CD14-positive monocyte (primary cell): ENCODE measurements at regions not wholly inside any gene's neighbourhood (a gene's known extent, or its start where the extent isn't known, plus 50 kb on each side); places are given as distances from the start of the nearest gene placed in this dataset.

Experiments used
- DNase-seq, 3 donors: peaks; one replicate each; pipeline ENCODE4 v3.0.0-alpha.2; 2011 to 2022
- H2AFZ ChIP-seq: 2 replicates; pipeline ENCODE4 v1.6.0; 2012; ENCODE audit warnings: mild to moderate bottlenecking, low read depth, low read length, inconsistent platforms; ENCODE audit not compliant: insufficient read depth, poor library complexity, severe bottlenecking
- H3K27ac ChIP-seq, 2 donors: 1 replicate in 1 of 2; 2 replicates in 1 of 2; pipeline ENCODE4 v1.5.1; 2012 to 2013; ENCODE audit warnings: low read length in 2 of 2, control low read depth in 1 of 2, inconsistent platforms in 1 of 2, low read depth in 1 of 2, mild to moderate bottlenecking in 1 of 2
- H3K27me3 ChIP-seq, 2 donors: one replicate each; pipeline versions ENCODE4 v1.6.0 to v1.6.1; 2011 to 2013; ENCODE audit warnings: low read length in 2 of 2; ENCODE audit not compliant: control insufficient read depth in 2 of 2, insufficient read depth in 2 of 2
- H3K36me3 ChIP-seq, 2 donors: replicated peaks in 1 of 2; 1 replicate in 1 of 2; 2 replicates in 1 of 2; pipeline versions ENCODE4 v1.5.1 to v1.6.1; 2012 to 2013; ENCODE audit warnings: low read length in 2 of 2, control low read depth in 1 of 2, inconsistent platforms in 1 of 2, mild to moderate bottlenecking in 1 of 2; ENCODE audit not compliant: insufficient read depth in 2 of 2, control insufficient read depth in 1 of 2
- H3K4me1 ChIP-seq, 2 donors: 1 replicate in 1 of 2; 2 replicates in 1 of 2; pipeline versions ENCODE4 v1.5.1 to v1.6.1; 2012 to 2013; ENCODE audit warnings: low read length in 2 of 2, control low read depth in 1 of 2, inconsistent platforms in 1 of 2, mild to moderate bottlenecking in 1 of 2, moderate library complexity in 1 of 2; ENCODE audit not compliant: insufficient read depth in 2 of 2, control insufficient read depth in 1 of 2
- H3K4me2 ChIP-seq: replicated peaks from 2 replicates; pipeline ENCODE3; 2012; ENCODE audit warnings: low read length, moderate library complexity, mild to moderate bottlenecking; ENCODE audit not compliant: poor library complexity, severe bottlenecking; ENCODE audit errors: extremely low read depth
- H3K4me3 ChIP-seq, 3 experiments: fragments of 200-600 bp in 1 of 3; sonication (generic) in 1 of 3; replicated peaks in 1 of 3; 1 replicate in 2 of 3; 2 replicates in 1 of 3; pipeline ENCODE4 v1.5.1; 2011 to 2013; ENCODE audit warnings: low read length in 3 of 3, mild to moderate bottlenecking in 3 of 3, control low read depth in 2 of 3, low read depth in 2 of 3, inconsistent platforms in 1 of 3, moderate library complexity in 1 of 3
- H3K79me2 ChIP-seq: 2 replicates; pipeline ENCODE4 v1.6.0; 2012; ENCODE audit warnings: mild to moderate bottlenecking, control low read depth, inconsistent platforms, low read length, moderate library complexity; ENCODE audit not compliant: insufficient read depth
- H3K9ac ChIP-seq: 2 replicates; pipeline ENCODE4 v1.6.0; 2017; ENCODE audit warnings: low read length, mild to moderate bottlenecking; ENCODE audit not compliant: insufficient read depth, poor library complexity, severe bottlenecking
- H3K9me3 ChIP-seq, 2 donors: replicated peaks in 1 of 2; 1 replicate in 1 of 2; 2 replicates in 1 of 2; pipeline versions ENCODE4 v1.5.1 to v1.6.1; 2012 to 2013; ENCODE audit warnings: low read length in 2 of 2, control low read depth in 1 of 2; ENCODE audit not compliant: control insufficient read depth in 1 of 2, insufficient read depth in 1 of 2
- H4K20me1 ChIP-seq: 2 replicates; pipeline ENCODE4 v1.6.0; 2012; ENCODE audit warnings: mild to moderate bottlenecking, low read length, control low read depth, moderate library complexity; ENCODE audit not compliant: insufficient read depth
- H3K27ac Mint-ChIP-seq, 7 donors: one replicate each; pipeline ENCODE4 v1.8.0; 2020; ENCODE audit warnings: mild to moderate bottlenecking in 7 of 7, mixed read lengths in 7 of 7, moderate library complexity in 6 of 7, inconsistent platforms in 2 of 7
- H3K27me3 Mint-ChIP-seq, 3 donors: one replicate each; pipeline ENCODE4 v1.8.0; 2021 to 2022; ENCODE audit warnings: low read depth in 3 of 3, mild to moderate bottlenecking in 3 of 3, mixed read lengths in 3 of 3, moderate library complexity in 3 of 3, inconsistent platforms in 1 of 3
- H3K36me3 Mint-ChIP-seq, 2 donors: one replicate each; pipeline ENCODE4 v1.8.0; 2020; ENCODE audit warnings: mixed read lengths in 2 of 2, inconsistent platforms in 1 of 2, mild to moderate bottlenecking in 1 of 2
- H3K4me1 Mint-ChIP-seq: one replicate; pipeline ENCODE4 v1.8.0; 2020; ENCODE audit warnings: mild to moderate bottlenecking, mixed read lengths
- H3K4me3 Mint-ChIP-seq, 2 donors: one replicate each; pipeline ENCODE4 v1.8.0; 2020; ENCODE audit warnings: mild to moderate bottlenecking in 2 of 2, mixed read lengths in 2 of 2, moderate library complexity in 1 of 2
- H3K9me3 Mint-ChIP-seq, 7 donors: one replicate each; pipeline ENCODE4 v1.8.0; 2020 to 2022; ENCODE audit warnings: mixed read lengths in 7 of 7, mild to moderate bottlenecking in 6 of 7, moderate library complexity in 6 of 7, inconsistent platforms in 2 of 7
- WGBS: methylation state at CpG from one replicate; pipeline ENCODE4 v1.1.5; 2013; ENCODE audit warnings: missing lambda C conversion rate; ENCODE audit not compliant: insufficient coverage; 5-methylcytosine and 5-hydroxymethylcytosine counted together
- intact Hi-C, 2 donors: fragments of 100-400 bp; cut with micrococcal nuclease; formaldehyde crosslinking; loops; one replicate each; pipeline versions ENCODE4 v1.15.0 to v1.15.1; 2023
- TF ChIP-seq, protein P1 (sequence below): fragments of 200-600 bp; IDR thresholded peaks from one replicate; pipeline ENCODE4 v1.8.0; 2022; ENCODE audit warnings: antibody characterized with exemption, mild to moderate bottlenecking

- peaks cover 0 to 3% of the 10 kb centered on the region in 2 donors for H3K9me3 ChIP-seq
- no peaks in the 10 kb centered on the region for H4K20me1 ChIP-seq
- no peaks in the 10 kb centered on the region for H3K9me3 Mint-ChIP-seq
- DNase-seq = no peak
- H3K4me1 ChIP-seq = no peaks in the 10 kb centered on the region
- H3K4me1 Mint-ChIP-seq = no peaks in the 10 kb centered on the region
- WGBS = no CpG with 5 or more reads among the region's 3 CpGs
- no peak overlapping the region for H3K4me3 ChIP-seq
- H3K27ac Mint-ChIP-seq = no peak overlapping the region
- H3K9ac ChIP-seq = no peak overlapping the region
- no peaks in the 10 kb centered on the region for H3K36me3 Mint-ChIP-seq
- no peak overlapping the region for H3K4me2 ChIP-seq
- H3K4me3 Mint-ChIP-seq = no peak overlapping the region
- H3K27me3 Mint-ChIP-seq = peaks cover 0 to 1% (median 0%) of the 10 kb centered on the region in 3 donors
- no peaks in the 10 kb centered on the region for H3K79me2 ChIP-seq
- TF ChIP-seq, protein P1, sequence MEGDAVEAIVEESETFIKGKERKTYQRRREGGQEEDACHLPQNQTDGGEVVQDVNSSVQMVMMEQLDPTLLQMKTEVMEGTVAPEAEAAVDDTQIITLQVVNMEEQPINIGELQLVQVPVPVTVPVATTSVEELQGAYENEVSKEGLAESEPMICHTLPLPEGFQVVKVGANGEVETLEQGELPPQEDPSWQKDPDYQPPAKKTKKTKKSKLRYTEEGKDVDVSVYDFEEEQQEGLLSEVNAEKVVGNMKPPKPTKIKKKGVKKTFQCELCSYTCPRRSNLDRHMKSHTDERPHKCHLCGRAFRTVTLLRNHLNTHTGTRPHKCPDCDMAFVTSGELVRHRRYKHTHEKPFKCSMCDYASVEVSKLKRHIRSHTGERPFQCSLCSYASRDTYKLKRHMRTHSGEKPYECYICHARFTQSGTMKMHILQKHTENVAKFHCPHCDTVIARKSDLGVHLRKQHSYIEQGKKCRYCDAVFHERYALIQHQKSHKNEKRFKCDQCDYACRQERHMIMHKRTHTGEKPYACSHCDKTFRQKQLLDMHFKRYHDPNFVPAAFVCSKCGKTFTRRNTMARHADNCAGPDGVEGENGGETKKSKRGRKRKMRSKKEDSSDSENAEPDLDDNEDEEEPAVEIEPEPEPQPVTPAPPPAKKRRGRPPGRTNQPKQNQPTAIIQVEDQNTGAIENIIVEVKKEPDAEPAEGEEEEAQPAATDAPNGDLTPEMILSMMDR = no peak
- H3K27me3 ChIP-seq = no peaks in the 10 kb centered on the region
- intact Hi-C loops = no loop called here
- no peaks in the 10 kb centered on the region for H3K36me3 ChIP-seq
- no peak overlapping the region for H3K27ac ChIP-seq
- H2AFZ ChIP-seq = no peak overlapping the region
Observed at GRCh38 chr4:132245319-132245718, 903.8 kb upstream of the PCDH10 start.

DNA sequence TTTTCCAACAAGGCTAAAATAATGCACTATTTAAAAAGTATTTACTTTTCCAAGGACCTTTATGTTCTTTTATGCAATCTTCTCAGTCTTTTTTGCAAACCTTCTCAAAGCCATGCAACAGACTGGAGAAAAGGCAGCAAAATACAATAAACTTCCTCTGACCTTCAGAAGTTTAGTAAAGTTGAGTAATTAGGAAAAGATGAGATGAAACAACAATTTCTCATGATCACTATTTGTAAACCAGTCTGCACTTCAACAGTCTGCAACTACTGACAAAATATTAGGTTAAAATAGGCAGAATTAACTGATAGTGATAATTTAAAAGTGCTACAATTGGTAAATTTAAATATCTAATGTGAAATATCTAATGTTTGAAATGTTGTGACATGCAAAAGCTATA lies 884.9 kb upstream of the PCDH10 start:
- H3K27ac Mint-ChIP-seq = no peak overlapping the region

More for the DNA sequence above, 884.9 kb upstream of the PCDH10 start:
- H3K27me3 ChIP-seq = no peaks in the 10 kb centered on the region
- TF ChIP-seq, protein P1 = no peak
- H3K9me3 ChIP-seq = no peaks in the 10 kb centered on the region
- H3K79me2 ChIP-seq = no peaks in the 10 kb centered on the region
- H3K4me3 ChIP-seq = no peak overlapping the region
- intact Hi-C loops = no loop called here
- no peak overlapping the region for H3K27ac ChIP-seq
- Mint-ChIP-seq H3K36me3 (no peaks in the 10 kb centered on the region), H3K27me3 (no peaks in the 10 kb centered on the region), H3K9me3 (peaks cover 0 to 1% (median 0%) of the 10 kb centered on the region in 7 donors), H3K4me3 (no peak overlapping the region), H3K4me1 (no peaks in the 10 kb centered on the region)
- no peak overlapping the region for H3K4me2 ChIP-seq
- H3K4me1 ChIP-seq = no peaks in the 10 kb centered on the region
- H4K20me1 ChIP-seq = no peaks in the 10 kb centered on the region
- DNase-seq = no peak
- H3K9ac ChIP-seq = no peak overlapping the region
- H2AFZ ChIP-seq = no peak overlapping the region
- H3K36me3 ChIP-seq = no peaks in the 10 kb centered on the region
